GM12878 (cell line): ENCODE measurements at regions not wholly inside any gene's neighbourhood (a gene's known extent, or its start where the extent isn't known, plus 50 kb on each side); places are given as distances from the start of the nearest gene placed in this dataset.

Experiments used
- ATAC-seq: fragments of 200-7000 bp; cut with Tn5 transposase; 3 replicates; pipeline ENCODE4 v1.9.1; 2020; ENCODE audit warnings: mild to moderate bottlenecking, moderate library complexity
- BruUV-seq: library from RNA; stranded (reverse); fragments of 400-500 nt; replicated peaks from 2 replicates; lab custom pipeline; 2021; lab: Mats Ljungman, UMichigan
- CTCF ChIA-PET: fragments of 300-600 bp; sonication (Branson Sonifier 250); formaldehyde crosslinking; extraction: SDS; loops from one replicate; lab custom pipeline; 2021; ENCODE audit warnings: inconsistent platforms; lab: Yijun Ruan, JAX
- POLR2A ChIA-PET: fragments of 350-600 bp; formaldehyde crosslinking; extraction: SDS; loops from one replicate; lab custom pipeline; 2021; ENCODE audit warnings: inconsistent platforms; lab: Charles Lee
- RAD21 ChIA-PET: fragments of 300-600 bp; sonication (Branson Sonifier 250); formaldehyde crosslinking; loops from one replicate; lab custom pipeline; 2023; ENCODE audit warnings: antibody characterized with exemption; ENCODE audit not compliant: unreplicated experiment; lab: Charles Lee
- SMC1A ChIA-PET: fragments of 300-600 bp; sonication (Branson Sonifier 250); formaldehyde crosslinking; loops from one replicate; lab custom pipeline; 2023; ENCODE audit not compliant: unreplicated experiment, uncharacterized antibody; lab: Charles Lee
- DNase-seq: peaks from one replicate; pipeline ENCODE4 v3.0.0-alpha.2; 2011; ENCODE audit warnings: low read depth, low spot score
- FAIRE-seq: peaks from 3 replicates; lab custom pipeline; 2011; peaks lifted over from hg19 to GRCh38; lab: Jason Lieb, UNC
- H2AFZ ChIP-seq: 2 replicates; pipeline ENCODE4 v1.6.0; 2011; ENCODE audit warnings: low read depth, low read length, control low read depth; ENCODE audit not compliant: control insufficient read depth
- H3K27ac ChIP-seq: 2 replicates; pipeline ENCODE4 v1.5.1; 2011; ENCODE audit warnings: control low read depth; ENCODE audit not compliant: control insufficient read depth, insufficient read depth
- H3K27me3 ChIP-seq, 2 experiments: replicated peaks in 1 of 2; 2 replicates each; pipeline versions ENCODE4 v1.6.0 to v1.6.1; 2011; ENCODE audit warnings: low read length in 1 of 2; ENCODE audit not compliant: control insufficient read depth in 2 of 2, insufficient read depth in 2 of 2
- H3K36me3 ChIP-seq, 2 experiments: 2 replicates each; pipeline ENCODE4 v1.5.1; 2011; ENCODE audit warnings: low read length in 1 of 2; ENCODE audit not compliant: control insufficient read depth in 2 of 2, insufficient read depth in 2 of 2
- H3K4me1 ChIP-seq: 2 replicates; pipeline ENCODE4 v1.6.1; 2011; ENCODE audit warnings: mild to moderate bottlenecking, low read length, moderate library complexity, mixed read lengths; ENCODE audit not compliant: control insufficient read depth, insufficient read depth
- H3K4me2 ChIP-seq: 2 replicates; pipeline ENCODE4 v1.6.0; 2011; ENCODE audit warnings: control low read depth; ENCODE audit not compliant: control insufficient read depth, insufficient read depth
- H3K4me3 ChIP-seq: fragments of 200-600 bp; sonication (generic); 2 replicates; pipeline ENCODE4 v1.5.1; 2016
- H3K79me2 ChIP-seq: 2 replicates; pipeline ENCODE4 v1.6.0; 2011; ENCODE audit warnings: low read length; ENCODE audit not compliant: control insufficient read depth, insufficient read depth
- H3K9ac ChIP-seq: 2 replicates; pipeline ENCODE4 v1.8.0; 2011; ENCODE audit warnings: low read length, control low read depth, mixed read lengths; ENCODE audit not compliant: control insufficient read depth, insufficient read depth
- H3K9me3 ChIP-seq: replicated peaks from 3 replicates; pipeline ENCODE4 v1.5.1; 2011; ENCODE audit warnings: mild to moderate bottlenecking, low read length; ENCODE audit not compliant: control insufficient read depth, insufficient read depth
- H4K20me1 ChIP-seq: 2 replicates; pipeline ENCODE4 v1.6.0; 2011; ENCODE audit not compliant: control insufficient read depth, insufficient read depth
- CREB1 ChIP-seq: IDR thresholded peaks from 2 replicates; pipeline ENCODE4 v1.6.1; 2012; ENCODE audit warnings: low read depth, mild to moderate bottlenecking, inconsistent platforms
- EGR1 ChIP-seq, 2 experiments: IDR thresholded peaks; 1 replicate in 1 of 2; 2 replicates in 1 of 2; pipeline ENCODE4 v1.6.1; 2011 to 2012; ENCODE audit warnings: low read depth in 2 of 2, low read length in 2 of 2, borderline replicate concordance in 1 of 2, mild to moderate bottlenecking in 1 of 2, moderate library complexity in 1 of 2
- ESRRA ChIP-seq: IDR thresholded peaks from 2 replicates; pipeline ENCODE4 v1.6.1; 2012; ENCODE audit warnings: mild to moderate bottlenecking, low read length, improper control_type of control experiment
- NFXL1 ChIP-seq: fragments of 450-650 bp; IDR thresholded peaks from 2 replicates; pipeline ENCODE4 v1.6.1; 2017; ENCODE audit warnings: antibody characterized with exemption, mild to moderate bottlenecking, borderline replicate concordance
- SIN3A ChIP-seq: IDR thresholded peaks from 2 replicates; pipeline ENCODE4 v1.6.1; 2012; ENCODE audit warnings: low read depth, low read length, improper control_type of control experiment
- in situ Hi-C: fragments of 300-500 bp; cut with MboI; formaldehyde crosslinking; loops from 9 replicates; pipeline ENCODE4 v1.14.3; 2018; ENCODE audit warnings: mixed read lengths
- intact Hi-C: fragments of 100-400 bp; cut with micrococcal nuclease; formaldehyde crosslinking; loops from one replicate; pipeline ENCODE4 v1.14.2; 2022; ENCODE audit not compliant: unreplicated experiment
- TF ChIP-seq, protein P1 (sequence below): fragments of 450-650 bp; IDR thresholded peaks from 2 replicates; pipeline ENCODE4 v1.6.1; 2016; ENCODE audit warnings: mild to moderate bottlenecking
- TF ChIP-seq, protein P2 (sequence below): fragments of 450-650 bp; IDR thresholded peaks from 2 replicates; pipeline ENCODE4 v1.6.1; 2017; ENCODE audit warnings: borderline replicate concordance
- TF ChIP-seq, protein P3 (sequence below): fragments of 450-650 bp; IDR thresholded peaks from 2 replicates; pipeline ENCODE4 v1.6.1; 2017; ENCODE audit warnings: mild to moderate bottlenecking
- TF ChIP-seq, protein P4 (sequence below): fragments of 450-650 bp; IDR thresholded peaks from 2 replicates; pipeline ENCODE4 v1.6.1; 2017; ENCODE audit warnings: antibody characterized with exemption, mild to moderate bottlenecking, moderate library complexity
- TF ChIP-seq, protein P5 (sequence below): fragments of 450-650 bp; IDR thresholded peaks from 2 replicates; pipeline ENCODE4 v1.6.1; 2016; ENCODE audit warnings: mild to moderate bottlenecking
- TF ChIP-seq, protein P6 (sequence below): fragments of 450-650 bp; IDR thresholded peaks from 2 replicates; pipeline ENCODE4 v1.6.1; 2017; ENCODE audit warnings: mild to moderate bottlenecking, low read depth, inconsistent platforms; ENCODE audit not compliant: poor library complexity, severe bottlenecking

DNA sequence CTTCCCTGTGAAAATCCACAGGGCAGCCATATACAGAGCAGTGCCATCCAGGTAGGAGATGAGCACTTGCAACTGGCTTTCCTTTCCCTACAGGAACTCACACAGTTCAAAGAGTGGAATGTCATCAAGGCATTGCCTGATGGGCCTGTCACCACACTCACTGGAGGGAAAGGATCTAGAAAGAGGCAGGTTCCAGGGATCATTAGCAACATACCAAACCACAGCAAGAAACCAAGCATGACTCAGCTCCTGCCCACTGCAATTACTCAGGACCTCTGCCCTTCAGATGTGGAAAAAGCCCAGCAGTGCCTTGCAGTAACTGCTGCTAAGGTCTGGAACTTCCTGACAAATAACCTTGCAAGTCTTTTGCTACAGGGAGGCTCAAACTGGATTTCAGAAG, 101.2 kb downstream of the ZNF674 start (continued):
- no peak for TF ChIP-seq EGR1 (IDR thresholded peaks at IDR 0.05; ENCODE audit: borderline replicate concordance in 1 of 2, low read depth in 2 of 2, low read length in 2 of 2)
- TF ChIP-seq, protein P1, sequence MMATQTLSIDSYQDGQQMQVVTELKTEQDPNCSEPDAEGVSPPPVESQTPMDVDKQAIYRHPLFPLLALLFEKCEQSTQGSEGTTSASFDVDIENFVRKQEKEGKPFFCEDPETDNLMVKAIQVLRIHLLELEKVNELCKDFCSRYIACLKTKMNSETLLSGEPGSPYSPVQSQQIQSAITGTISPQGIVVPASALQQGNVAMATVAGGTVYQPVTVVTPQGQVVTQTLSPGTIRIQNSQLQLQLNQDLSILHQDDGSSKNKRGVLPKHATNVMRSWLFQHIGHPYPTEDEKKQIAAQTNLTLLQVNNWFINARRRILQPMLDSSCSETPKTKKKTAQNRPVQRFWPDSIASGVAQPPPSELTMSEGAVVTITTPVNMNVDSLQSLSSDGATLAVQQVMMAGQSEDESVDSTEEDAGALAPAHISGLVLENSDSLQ = no peak
- TF ChIP-seq, protein P2, sequence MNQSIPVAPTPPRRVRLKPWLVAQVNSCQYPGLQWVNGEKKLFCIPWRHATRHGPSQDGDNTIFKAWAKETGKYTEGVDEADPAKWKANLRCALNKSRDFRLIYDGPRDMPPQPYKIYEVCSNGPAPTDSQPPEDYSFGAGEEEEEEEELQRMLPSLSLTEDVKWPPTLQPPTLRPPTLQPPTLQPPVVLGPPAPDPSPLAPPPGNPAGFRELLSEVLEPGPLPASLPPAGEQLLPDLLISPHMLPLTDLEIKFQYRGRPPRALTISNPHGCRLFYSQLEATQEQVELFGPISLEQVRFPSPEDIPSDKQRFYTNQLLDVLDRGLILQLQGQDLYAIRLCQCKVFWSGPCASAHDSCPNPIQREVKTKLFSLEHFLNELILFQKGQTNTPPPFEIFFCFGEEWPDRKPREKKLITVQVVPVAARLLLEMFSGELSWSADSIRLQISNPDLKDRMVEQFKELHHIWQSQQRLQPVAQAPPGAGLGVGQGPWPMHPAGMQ = no peak

DNA sequence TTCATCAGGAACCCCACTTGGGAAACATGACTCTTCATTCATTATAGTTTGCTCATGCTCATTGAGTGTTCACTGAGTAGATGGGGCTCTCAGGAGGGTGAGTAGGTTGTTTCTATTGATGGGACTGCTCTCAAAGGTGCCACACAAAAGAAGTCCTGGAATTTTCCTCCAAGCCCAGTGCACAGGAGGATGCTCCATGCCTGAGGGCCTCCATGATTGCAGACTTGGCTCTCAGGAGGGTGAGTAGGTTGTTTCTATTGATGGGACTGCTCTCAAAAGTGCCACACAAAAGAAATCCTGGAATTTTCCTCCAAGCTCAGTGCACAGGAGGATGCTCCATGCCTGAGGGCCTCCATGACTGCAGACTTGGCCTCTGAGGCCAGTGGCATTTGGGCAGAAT, 108.5 kb downstream of the ZNF674 start:
- Histone ChIP-seq H3K4me1 (no peaks in the 10 kb centered on the region), H3K9ac (no peak overlapping the region), H2AFZ (no peak overlapping the region), H3K27ac (no peak overlapping the region), H3K9me3 (no peaks in the 10 kb centered on the region; the same call in 2 of the 3 replicates), H3K4me3 (no peak overlapping the region), H3K36me3 (no peaks in the 10 kb centered on the region), H3K27me3 (no peaks in the 10 kb centered on the region; a peak in 1 of 4 replicates), H4K20me1 (no peaks in the 10 kb centered on the region), H3K4me2 (no peak overlapping the region), H3K79me2 (no peaks in the 10 kb centered on the region)
- DNase-seq = no peak
- intact Hi-C loops = no loop called here
- FAIRE-seq = no peak
- in situ Hi-C loops = no loop called here
- ChIA-PET RAD21 (no interaction called here), SMC1A (no interaction called here), CTCF (no interaction called here), POLR2A (no interaction called here)
- BruUV-seq = no TSS peak
- no peak for ATAC-seq
- TF ChIP-seq, protein P3, sequence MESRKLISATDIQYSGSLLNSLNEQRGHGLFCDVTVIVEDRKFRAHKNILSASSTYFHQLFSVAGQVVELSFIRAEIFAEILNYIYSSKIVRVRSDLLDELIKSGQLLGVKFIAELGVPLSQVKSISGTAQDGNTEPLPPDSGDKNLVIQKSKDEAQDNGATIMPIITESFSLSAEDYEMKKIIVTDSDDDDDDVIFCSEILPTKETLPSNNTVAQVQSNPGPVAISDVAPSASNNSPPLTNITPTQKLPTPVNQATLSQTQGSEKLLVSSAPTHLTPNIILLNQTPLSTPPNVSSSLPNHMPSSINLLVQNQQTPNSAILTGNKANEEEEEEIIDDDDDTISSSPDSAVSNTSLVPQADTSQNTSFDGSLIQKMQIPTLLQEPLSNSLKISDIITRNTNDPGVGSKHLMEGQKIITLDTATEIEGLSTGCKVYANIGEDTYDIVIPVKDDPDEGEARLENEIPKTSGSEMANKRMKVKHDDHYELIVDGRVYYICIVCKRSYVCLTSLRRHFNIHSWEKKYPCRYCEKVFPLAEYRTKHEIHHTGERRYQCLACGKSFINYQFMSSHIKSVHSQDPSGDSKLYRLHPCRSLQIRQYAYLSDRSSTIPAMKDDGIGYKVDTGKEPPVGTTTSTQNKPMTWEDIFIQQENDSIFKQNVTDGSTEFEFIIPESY = no peak
- TF ChIP-seq EGR1 (IDR thresholded peaks at IDR 0.05; ENCODE audit: borderline replicate concordance in 1 of 2, low read depth in 2 of 2, low read length in 2 of 2) = no peak
- TF ChIP-seq, protein P4, sequence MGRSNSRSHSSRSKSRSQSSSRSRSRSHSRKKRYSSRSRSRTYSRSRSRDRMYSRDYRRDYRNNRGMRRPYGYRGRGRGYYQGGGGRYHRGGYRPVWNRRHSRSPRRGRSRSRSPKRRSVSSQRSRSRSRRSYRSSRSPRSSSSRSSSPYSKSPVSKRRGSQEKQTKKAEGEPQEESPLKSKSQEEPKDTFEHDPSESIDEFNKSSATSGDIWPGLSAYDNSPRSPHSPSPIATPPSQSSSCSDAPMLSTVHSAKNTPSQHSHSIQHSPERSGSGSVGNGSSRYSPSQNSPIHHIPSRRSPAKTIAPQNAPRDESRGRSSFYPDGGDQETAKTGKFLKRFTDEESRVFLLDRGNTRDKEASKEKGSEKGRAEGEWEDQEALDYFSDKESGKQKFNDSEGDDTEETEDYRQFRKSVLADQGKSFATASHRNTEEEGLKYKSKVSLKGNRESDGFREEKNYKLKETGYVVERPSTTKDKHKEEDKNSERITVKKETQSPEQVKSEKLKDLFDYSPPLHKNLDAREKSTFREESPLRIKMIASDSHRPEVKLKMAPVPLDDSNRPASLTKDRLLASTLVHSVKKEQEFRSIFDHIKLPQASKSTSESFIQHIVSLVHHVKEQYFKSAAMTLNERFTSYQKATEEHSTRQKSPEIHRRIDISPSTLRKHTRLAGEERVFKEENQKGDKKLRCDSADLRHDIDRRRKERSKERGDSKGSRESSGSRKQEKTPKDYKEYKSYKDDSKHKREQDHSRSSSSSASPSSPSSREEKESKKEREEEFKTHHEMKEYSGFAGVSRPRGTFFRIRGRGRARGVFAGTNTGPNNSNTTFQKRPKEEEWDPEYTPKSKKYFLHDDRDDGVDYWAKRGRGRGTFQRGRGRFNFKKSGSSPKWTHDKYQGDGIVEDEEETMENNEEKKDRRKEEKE = no peak
- TF ChIP-seq, protein P5, sequence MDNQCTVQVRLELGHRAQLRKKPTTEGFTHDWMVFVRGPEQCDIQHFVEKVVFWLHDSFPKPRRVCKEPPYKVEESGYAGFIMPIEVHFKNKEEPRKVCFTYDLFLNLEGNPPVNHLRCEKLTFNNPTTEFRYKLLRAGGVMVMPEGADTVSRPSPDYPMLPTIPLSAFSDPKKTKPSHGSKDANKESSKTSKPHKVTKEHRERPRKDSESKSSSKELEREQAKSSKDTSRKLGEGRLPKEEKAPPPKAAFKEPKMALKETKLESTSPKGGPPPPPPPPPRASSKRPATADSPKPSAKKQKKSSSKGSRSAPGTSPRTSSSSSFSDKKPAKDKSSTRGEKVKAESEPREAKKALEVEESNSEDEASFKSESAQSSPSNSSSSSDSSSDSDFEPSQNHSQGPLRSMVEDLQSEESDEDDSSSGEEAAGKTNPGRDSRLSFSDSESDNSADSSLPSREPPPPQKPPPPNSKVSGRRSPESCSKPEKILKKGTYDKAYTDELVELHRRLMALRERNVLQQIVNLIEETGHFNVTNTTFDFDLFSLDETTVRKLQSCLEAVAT = no peak
- TF ChIP-seq ESRRA = no peak
- no peak for TF ChIP-seq NFXL1
- TF ChIP-seq, protein P6, sequence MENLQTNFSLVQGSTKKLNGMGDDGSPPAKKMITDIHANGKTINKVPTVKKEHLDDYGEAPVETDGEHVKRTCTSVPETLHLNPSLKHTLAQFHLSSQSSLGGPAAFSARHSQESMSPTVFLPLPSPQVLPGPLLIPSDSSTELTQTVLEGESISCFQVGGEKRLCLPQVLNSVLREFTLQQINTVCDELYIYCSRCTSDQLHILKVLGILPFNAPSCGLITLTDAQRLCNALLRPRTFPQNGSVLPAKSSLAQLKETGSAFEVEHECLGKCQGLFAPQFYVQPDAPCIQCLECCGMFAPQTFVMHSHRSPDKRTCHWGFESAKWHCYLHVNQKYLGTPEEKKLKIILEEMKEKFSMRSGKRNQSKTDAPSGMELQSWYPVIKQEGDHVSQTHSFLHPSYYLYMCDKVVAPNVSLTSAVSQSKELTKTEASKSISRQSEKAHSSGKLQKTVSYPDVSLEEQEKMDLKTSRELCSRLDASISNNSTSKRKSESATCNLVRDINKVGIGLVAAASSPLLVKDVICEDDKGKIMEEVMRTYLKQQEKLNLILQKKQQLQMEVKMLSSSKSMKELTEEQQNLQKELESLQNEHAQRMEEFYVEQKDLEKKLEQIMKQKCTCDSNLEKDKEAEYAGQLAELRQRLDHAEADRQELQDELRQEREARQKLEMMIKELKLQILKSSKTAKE = no peak
- TF ChIP-seq SIN3A = no peak
- no peak for TF ChIP-seq CREB1
